GM19099 (cell line): ENCODE measurements at regions not wholly inside any gene's neighbourhood (a gene's known extent, or its start where the extent isn't known, plus 50 kb on each side); places are given as distances from the start of the nearest gene placed in this dataset.

Source experiments
- POLR2A ChIP-seq: IDR thresholded peaks from 3 replicates; pipeline ENCODE4 v1.6.1; 2011; ENCODE audit warnings: low read depth; ENCODE audit not compliant: insufficient read length; ENCODE audit errors: extremely low read depth

GRCh38 chr2:160721089-160722040, 227.8 kb upstream of the RBMS1 start:
- no peak for TF ChIP-seq POLR2A

- no peak for TF ChIP-seq POLR2A
Observed at GRCh38 chr2:160726046-160726445, 232.4 kb upstream of the RBMS1 start.

DNA sequence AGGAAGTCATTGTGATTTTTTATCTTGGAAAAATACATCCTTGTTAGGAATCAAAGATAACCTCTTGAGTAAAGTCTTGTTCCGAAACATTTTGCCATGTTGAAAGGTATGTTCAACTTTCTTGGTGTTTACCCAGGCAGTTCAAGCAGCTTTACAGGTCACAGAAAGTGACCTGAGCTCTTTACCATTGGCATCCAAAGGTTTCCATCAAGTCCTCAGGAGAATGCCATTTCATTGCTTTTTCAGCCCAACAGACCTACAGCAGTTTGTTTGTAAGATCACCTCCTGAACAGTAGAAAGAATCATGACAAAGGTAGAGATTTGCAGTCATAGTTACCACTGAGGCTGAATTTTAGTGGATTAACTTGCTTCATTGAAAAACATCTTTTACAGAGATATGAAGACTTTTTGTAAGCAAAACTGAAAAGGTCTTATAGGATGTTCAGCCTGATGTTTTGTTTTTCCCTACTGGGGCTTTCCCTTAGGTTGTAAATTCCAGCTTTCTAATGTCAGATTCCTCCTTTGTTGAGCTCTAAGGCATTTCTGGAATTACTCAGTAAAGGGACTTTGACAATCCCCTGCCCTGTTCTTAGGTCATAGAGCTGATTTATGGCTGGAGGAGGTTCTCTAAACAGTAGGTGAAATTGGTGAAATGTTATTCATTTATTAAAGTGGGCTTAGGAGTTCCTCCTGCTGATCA, 236.8 kb upstream of the RBMS1 start:
- no peak for TF ChIP-seq POLR2A

GRCh38 chr2:160731415-160731814, 237.8 kb upstream of the RBMS1 start:
- TF ChIP-seq POLR2A = no peak

- TF ChIP-seq POLR2A = no peak
Observed at GRCh38 chr2:160731856-160732255, 238.2 kb upstream of the RBMS1 start.

DNA sequence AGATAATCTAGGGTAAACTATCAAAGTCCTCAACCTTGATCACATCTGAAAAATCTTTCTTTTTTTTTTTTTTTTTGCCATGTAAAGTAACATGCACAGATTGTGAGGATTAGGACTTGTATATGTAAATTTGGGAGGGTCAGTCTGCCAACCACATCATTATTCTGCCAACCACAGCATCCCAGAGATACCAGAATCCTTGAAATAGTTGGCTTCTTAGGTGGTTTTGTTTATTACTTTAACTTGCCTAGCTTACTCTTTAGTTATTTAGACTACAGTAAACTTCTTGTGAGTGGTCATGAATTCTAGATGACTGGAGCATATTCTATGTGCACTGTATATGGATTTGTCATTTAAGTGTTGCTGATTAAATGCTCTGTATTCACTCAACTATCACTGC, 242.1 kb upstream of the RBMS1 start:
- TF ChIP-seq POLR2A = no peak

DNA sequence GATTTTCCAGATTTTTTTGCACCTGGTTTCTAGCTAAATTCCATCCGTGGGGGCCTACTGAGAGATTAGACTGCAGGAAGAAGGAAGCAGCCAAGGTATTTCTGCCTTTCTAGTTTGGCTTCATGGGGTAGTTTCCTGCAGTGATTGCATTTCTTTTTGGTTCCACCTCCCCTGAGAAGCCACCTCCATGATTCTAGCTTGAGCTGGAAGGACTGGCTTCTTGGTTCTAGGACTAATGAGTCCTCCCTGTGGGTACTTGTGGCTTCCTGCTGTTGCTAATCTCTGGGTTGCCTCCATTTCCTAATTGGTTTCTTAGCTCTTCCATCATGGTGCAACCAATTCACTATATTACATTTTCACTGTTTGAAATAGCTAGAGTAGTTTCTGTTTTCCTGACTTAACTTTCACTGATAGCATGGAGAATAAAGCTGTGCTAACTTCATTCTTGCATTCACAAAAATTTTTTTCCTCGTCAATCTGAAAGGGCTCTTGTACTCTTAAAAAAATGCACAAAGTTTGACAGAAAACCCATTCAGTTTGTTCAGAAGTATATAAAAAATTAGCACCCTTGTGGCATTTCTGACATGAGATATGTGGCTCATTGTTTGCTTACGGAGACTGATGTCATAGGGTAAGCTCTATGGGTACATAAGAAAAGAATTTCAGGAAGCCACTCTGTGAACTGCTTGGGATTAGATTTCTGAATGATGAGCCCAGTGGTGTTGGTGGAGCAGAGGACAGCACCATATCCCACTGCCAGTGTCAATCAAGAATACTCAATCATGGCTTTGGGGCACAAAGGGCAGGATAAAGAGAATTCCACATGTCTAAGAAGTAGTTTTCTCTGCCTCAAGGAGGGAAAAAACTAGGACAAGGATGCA, 242.8 kb upstream of the RBMS1 start:
- TF ChIP-seq POLR2A = no peak

DNA sequence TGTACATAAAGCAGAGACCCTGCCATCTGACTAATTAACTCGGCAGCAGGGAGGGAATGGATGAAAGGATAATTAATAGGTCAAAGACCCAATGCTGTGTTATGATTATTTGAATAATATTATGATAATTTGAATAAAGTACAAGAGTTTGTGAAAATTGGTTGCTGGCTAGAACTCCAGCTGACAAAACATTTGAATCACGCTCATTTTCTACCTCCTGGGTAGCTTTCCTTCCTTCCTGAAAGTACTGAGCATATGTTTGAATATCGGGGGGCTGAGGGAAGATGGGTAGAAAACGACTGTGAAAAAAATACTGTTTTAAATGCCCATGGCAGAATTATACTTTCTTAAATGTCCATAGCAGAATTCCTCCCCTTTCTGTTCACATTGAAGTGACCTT, 243.6 kb upstream of the RBMS1 start:
- TF ChIP-seq POLR2A = no peak

DNA sequence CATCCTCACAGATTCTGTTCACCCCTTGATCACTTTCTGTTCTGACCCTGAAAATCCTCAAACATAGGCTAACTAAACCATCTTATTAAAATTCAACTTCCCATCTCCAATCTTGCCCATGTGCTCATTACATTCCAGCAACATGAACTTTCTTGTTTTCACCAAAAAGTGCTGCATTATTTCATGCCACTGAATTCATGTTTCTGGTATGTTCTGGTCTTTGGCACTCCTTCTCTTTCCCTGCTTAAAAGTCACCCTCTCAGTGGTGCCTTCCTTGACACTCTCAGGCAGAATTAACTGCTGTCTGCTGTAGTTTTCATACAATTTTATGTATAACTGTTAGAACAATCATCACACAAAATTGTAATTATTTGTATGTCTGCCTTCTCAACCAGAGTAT, 247.7 kb upstream of the RBMS1 start:
- TF ChIP-seq POLR2A = no peak

- TF ChIP-seq POLR2A = no peak
Observed at GRCh38 chr2:160741815-160742214, 248.2 kb upstream of the RBMS1 start.

- no peak for TF ChIP-seq POLR2A
Observed at GRCh38 chr2:160742667-160743066, 249.1 kb upstream of the RBMS1 start.

DNA sequence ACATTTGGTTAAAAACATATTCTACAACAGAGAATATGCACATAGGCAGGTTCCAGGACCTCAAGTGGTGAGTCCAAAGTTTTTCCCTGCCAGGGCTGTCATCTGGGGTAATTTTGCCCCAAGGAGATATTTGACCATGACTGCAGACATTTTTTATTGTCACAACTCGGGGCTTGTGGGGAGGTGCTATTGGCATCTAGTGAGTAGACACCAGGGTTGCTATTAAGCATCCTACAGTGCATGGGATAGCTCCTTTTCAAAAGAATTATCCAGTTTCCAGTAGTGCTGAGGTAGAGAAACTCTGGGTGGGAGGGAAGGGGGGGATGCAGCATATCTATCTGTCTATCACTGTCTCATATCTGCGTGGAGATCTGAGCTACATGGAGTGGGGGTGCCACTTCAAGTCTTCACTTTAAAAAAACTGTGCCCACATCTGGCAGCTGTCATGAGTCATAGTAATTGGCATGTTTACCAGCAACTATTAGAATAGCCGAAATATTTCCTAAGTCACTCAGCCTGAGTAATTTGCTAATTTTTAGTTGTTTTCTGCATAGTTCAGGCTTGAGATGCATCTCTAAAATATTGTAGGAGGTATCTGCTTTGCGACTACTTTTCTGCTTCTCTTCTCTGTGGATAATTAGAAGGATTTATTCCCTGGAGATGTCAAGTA, 254.0 kb upstream of the RBMS1 start:
- no peak for TF ChIP-seq POLR2A

DNA sequence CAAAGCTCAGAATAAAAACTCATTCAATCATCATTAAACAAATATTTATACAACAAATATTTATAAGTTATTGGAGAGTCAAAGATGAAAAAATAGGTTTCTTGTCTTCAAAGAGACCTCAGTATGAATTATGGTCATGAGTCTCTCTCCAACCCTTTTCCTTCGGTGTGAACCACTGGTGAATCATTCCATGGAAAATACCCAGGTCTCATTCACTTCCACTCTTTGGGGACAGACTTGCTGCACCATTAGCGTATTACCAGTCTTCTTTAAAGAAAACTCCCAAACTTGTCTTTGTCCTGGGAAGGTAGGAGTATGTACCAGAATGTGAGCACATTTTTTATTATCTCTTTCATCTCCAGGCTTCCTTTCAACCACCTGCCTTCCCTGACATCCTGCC, 257.4 kb upstream of the RBMS1 start:
- no peak for TF ChIP-seq POLR2A

GRCh38 chr2:160752475-160753330, 259.1 kb upstream of the RBMS1 start:
- TF ChIP-seq POLR2A = no peak
